ENCODE measurements at regions not wholly inside any gene's neighbourhood (a gene's known extent, or its start where the extent isn't known, plus 50 kb on each side); places are given as distances from the start of the nearest gene placed in this dataset.

DNA sequence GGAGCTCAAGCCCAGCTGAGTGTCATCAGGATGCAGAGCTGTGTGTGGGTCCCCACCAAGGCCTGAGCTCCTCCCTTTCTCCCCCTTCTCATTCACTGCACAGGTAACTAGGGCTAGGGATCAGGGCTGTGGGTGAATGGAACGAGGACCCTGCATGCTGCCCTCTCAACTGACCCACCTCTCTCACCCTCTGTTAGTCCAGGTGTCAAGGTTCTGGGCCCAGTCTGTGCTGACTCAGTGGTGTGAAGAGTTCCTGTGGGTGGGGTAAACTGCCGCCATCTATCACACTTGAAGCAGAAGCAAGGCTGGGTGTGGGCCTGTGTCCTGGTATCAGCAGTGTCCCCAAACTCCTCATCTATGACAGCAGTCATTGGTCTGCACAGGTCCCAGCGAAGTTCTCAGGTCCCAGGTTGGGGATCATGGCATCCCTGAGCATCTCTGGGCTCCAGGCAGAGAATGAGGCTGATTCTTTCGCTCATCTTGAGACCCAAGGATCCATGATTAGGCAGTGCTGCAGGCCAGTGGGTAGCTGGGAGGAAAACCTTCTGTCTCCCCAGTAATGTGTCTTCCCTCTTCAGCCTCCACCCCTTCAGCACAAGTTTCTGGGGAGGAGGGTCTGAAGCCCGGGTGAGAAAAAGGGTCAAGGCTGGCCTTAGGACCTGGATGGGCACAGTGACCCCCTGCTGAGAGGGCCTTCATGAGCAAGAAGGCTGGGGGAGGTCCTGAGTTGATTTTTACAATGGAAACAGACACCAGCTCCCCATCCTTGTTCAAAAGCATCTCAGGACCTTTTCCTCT, 109.8 kb downstream of the ZNF280B start:
- Mint-ChIP-seq H3K4me1 (no peaks in the 10 kb centered on the region), H3K9me3 (no peaks in the 10 kb centered on the region), H3K4me3 (no peak overlapping the region), H3K36me3 (no peaks in the 10 kb centered on the region), H3K27me3 (peaks cover 19% of the 10 kb centered on the region), H3K27ac (no peak overlapping the region)
- H3K36me3 ChIP-seq (ENCODE audit: control insufficient read depth, insufficient read depth, low read length): no peaks in the 10 kb centered on the region
- H3K4me1 ChIP-seq (ENCODE audit: control insufficient read depth, insufficient read depth, low read length, poor library complexity, severe bottlenecking): no peaks in the 10 kb centered on the region
- no peak overlapping the region for H3K4me3 ChIP-seq (ENCODE audit: low read depth, low read length)
- DNase-seq (no peak), ATAC-seq (ENCODE audit: low read depth in 2 of 2) (no peak)
- H3K27me3 ChIP-seq (ENCODE audit: control insufficient read depth, insufficient read depth, low read length): peaks cover 7% of the 10 kb centered on the region
- H3K9me3 ChIP-seq (ENCODE audit: control insufficient read depth in 2 of 2, low read length in 2 of 2): no peaks in the 10 kb centered on the region
- no peak overlapping the region for H3K27ac ChIP-seq (ENCODE audit: insufficient read depth, low read length, poor library complexity, severe bottlenecking)

DNA sequence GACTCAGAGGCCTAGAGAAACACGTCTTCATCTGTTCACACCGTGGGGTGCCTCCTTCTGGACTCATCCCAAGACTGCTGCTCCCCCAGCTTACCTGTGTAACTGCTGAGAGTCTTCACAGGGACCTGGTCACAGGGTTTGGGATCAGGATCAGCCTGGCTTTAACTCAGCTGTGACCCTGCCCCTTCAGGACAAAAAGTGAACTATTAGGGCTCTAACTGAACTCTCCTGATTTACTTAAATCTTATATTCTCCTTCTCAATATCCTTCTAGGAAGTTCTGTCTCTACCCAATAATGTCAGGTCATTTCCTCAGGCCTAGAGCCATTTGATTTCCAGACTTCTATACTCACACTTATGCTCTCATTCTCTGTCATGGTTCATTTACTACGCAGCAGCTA, 108.4 kb downstream of the ZNF280B start:
- DNase-seq (no peak), ATAC-seq (ENCODE audit: low read depth in 2 of 2) (no peak)
- no peak overlapping the region for H3K27ac ChIP-seq (ENCODE audit: insufficient read depth, low read length, poor library complexity, severe bottlenecking)
- no peaks in the 10 kb centered on the region for H3K36me3 ChIP-seq (ENCODE audit: control insufficient read depth, insufficient read depth, low read length)
- H3K9me3 ChIP-seq (ENCODE audit: control insufficient read depth in 2 of 2, low read length in 2 of 2): no peaks in the 10 kb centered on the region
- H3K27ac Mint-ChIP-seq: no peak overlapping the region
- no peaks in the 10 kb centered on the region for H3K9me3 Mint-ChIP-seq
- no peaks in the 10 kb centered on the region for H3K4me1 Mint-ChIP-seq
- peaks cover 19% of the 10 kb centered on the region for H3K27me3 Mint-ChIP-seq
- H3K4me3 Mint-ChIP-seq: no peak overlapping the region
- H3K4me3 ChIP-seq (ENCODE audit: low read depth, low read length): no peak overlapping the region
- peaks cover 7% of the 10 kb centered on the region for H3K27me3 ChIP-seq (ENCODE audit: control insufficient read depth, insufficient read depth, low read length)
- H3K4me1 ChIP-seq (ENCODE audit: control insufficient read depth, insufficient read depth, low read length, poor library complexity, severe bottlenecking): no peaks in the 10 kb centered on the region
- no peaks in the 10 kb centered on the region for H3K36me3 Mint-ChIP-seq

DNA sequence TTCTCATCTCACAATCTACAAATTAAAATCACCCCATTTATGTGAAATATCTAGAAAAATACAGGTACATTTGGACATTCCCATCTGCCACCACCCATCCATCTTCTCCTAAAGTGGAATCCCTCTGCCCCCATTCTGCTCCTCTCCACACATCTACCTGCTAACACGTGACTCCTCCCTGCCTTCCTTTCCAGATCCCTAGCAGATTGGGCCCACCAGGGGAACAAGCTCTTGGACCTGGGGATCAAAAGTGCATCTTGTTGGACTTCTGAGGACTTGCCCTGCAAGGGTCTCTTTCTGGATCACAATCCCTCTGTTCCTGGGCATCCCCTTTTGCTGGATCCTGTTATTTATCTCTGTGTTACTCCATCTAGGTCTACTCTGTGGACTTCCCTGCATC, 107.6 kb downstream of the ZNF280B start:
- H3K27ac Mint-ChIP-seq: peak overlapping the region in 1 of 3 donors; percentile 1
- H3K4me1 Mint-ChIP-seq: no peaks in the 10 kb centered on the region
- Histone ChIP-seq H3K27ac (ENCODE audit: insufficient read depth, low read length, poor library complexity, severe bottlenecking) (no peak overlapping the region), H3K4me3 (ENCODE audit: low read depth, low read length) (no peak overlapping the region), H3K36me3 (ENCODE audit: control insufficient read depth, insufficient read depth, low read length) (no peaks in the 10 kb centered on the region), H3K9me3 (ENCODE audit: control insufficient read depth in 2 of 2, low read length in 2 of 2) (no peaks in the 10 kb centered on the region), H3K27me3 (ENCODE audit: control insufficient read depth, insufficient read depth, low read length) (peaks cover 4% of the 10 kb centered on the region), H3K4me1 (ENCODE audit: control insufficient read depth, insufficient read depth, low read length, poor library complexity, severe bottlenecking) (no peaks in the 10 kb centered on the region)
- ATAC-seq (ENCODE audit: low read depth in 2 of 2): no peak
- H3K36me3 Mint-ChIP-seq: no peaks in the 10 kb centered on the region
- no peaks in the 10 kb centered on the region for H3K9me3 Mint-ChIP-seq
- H3K4me3 Mint-ChIP-seq: no peak overlapping the region
- DNase-seq: no peak
- H3K27me3 Mint-ChIP-seq: peaks cover 19% of the 10 kb centered on the region

DNA sequence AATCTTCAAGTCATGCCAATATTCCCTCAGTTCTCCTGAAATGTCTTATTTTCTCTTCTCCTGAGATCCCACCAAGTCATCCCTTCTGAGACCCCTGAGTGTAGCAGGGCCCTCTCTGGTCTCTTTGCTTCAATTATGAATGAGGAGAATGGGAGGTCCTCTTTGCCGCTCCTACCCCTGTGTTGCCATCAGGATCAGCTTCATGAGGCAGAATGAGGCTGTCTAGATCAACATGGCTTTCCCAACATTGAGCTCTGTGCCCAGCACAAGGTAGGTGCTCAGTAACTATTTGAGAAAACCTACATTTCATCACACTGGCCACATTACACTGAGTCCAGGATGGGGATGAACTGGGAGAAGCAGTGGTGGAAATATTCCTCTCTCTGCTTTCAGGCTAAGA, 107.2 kb downstream of the ZNF280B start:
- no peaks in the 10 kb centered on the region for H3K4me1 ChIP-seq (ENCODE audit: control insufficient read depth, insufficient read depth, low read length, poor library complexity, severe bottlenecking)
- no peaks in the 10 kb centered on the region for H3K9me3 ChIP-seq (ENCODE audit: control insufficient read depth in 2 of 2, low read length in 2 of 2)
- peak overlapping the region in 1 of 3 donors; percentile 1 for H3K27ac Mint-ChIP-seq
- H3K4me3 ChIP-seq (ENCODE audit: low read depth, low read length): no peak overlapping the region
- no peaks in the 10 kb centered on the region for H3K4me1 Mint-ChIP-seq
- no peak overlapping the region for H3K27ac ChIP-seq (ENCODE audit: insufficient read depth, low read length, poor library complexity, severe bottlenecking)
- H3K4me3 Mint-ChIP-seq: no peak overlapping the region
- H3K36me3 ChIP-seq (ENCODE audit: control insufficient read depth, insufficient read depth, low read length): no peaks in the 10 kb centered on the region
- no peak for ATAC-seq (ENCODE audit: low read depth in 2 of 2)
- H3K9me3 Mint-ChIP-seq: no peaks in the 10 kb centered on the region
- H3K36me3 Mint-ChIP-seq: no peaks in the 10 kb centered on the region
- no peak for DNase-seq
- H3K27me3 Mint-ChIP-seq: peaks cover 19% of the 10 kb centered on the region
- H3K27me3 ChIP-seq (ENCODE audit: control insufficient read depth, insufficient read depth, low read length): peaks cover 4% of the 10 kb centered on the region

DNA sequence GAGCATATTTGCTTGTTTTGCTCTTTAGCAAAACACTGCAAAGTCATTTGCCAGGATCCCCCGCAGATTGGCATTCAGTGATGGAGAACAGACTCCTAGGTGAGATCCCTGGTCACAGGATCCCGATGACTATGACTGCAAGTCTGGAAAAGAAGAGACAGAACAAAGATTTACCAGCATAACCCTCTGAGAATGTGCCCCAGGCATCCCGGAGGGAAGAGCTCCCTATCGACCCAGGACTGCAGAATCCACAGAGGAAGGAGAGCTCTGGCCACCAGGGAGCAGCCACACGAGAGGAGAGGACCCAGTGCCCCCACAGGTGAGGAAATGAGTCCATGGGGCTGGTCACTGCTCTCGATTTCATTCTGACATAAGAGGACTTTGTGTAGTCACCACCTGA, 105.2 kb downstream of the ZNF280B start:
- no peak for ATAC-seq (ENCODE audit: low read depth in 2 of 2)
- Mint-ChIP-seq H3K4me3 (no peak overlapping the region), H3K9me3 (peaks cover 0 to under 1% (median 0%) of the 10 kb centered on the region in 7 donors), H3K36me3 (no peaks in the 10 kb centered on the region), H3K27me3 (peaks cover 11% of the 10 kb centered on the region), H3K27ac (no peak overlapping the region), H3K4me1 (no peaks in the 10 kb centered on the region)
- Histone ChIP-seq H3K27me3 (ENCODE audit: control insufficient read depth, insufficient read depth, low read length) (peaks cover under 1% of the 10 kb centered on the region), H3K4me3 (ENCODE audit: low read depth, low read length) (no peak overlapping the region), H3K36me3 (ENCODE audit: control insufficient read depth, insufficient read depth, low read length) (no peaks in the 10 kb centered on the region), H3K27ac (ENCODE audit: insufficient read depth, low read length, poor library complexity, severe bottlenecking) (no peak overlapping the region), H3K9me3 (ENCODE audit: control insufficient read depth in 2 of 2, low read length in 2 of 2) (no peaks in the 10 kb centered on the region), H3K4me1 (ENCODE audit: control insufficient read depth, insufficient read depth, low read length, poor library complexity, severe bottlenecking) (no peaks in the 10 kb centered on the region)
- DNase-seq: no peak

DNA sequence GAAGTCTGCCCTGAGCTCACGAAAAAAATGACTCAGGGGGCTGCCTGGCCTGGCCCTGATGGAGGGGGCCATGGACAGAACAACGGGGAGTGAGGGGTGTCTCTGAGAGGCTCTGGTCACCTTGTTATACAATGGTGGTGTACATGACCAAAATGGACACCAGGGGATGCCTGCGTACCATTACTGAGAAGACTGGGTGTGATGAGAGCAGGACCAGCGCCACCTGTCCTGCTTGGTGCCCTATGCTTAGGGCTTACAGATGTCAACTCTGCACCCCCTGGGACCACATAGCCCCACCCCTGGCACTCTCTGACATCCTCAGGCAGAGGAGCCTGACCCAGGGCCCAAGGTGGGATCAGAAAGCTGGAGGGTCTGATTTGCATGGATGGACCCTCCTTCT, 104.8 kb downstream of the ZNF280B start:
- Histone ChIP-seq H3K9me3 (ENCODE audit: control insufficient read depth in 2 of 2, low read length in 2 of 2) (no peaks in the 10 kb centered on the region), H3K4me1 (ENCODE audit: control insufficient read depth, insufficient read depth, low read length, poor library complexity, severe bottlenecking) (no peaks in the 10 kb centered on the region), H3K36me3 (ENCODE audit: control insufficient read depth, insufficient read depth, low read length) (no peaks in the 10 kb centered on the region), H3K27me3 (ENCODE audit: control insufficient read depth, insufficient read depth, low read length) (peaks cover 3% of the 10 kb centered on the region), H3K27ac (ENCODE audit: insufficient read depth, low read length, poor library complexity, severe bottlenecking) (no peak overlapping the region), H3K4me3 (ENCODE audit: low read depth, low read length) (no peak overlapping the region)
- H3K36me3 Mint-ChIP-seq: no peaks in the 10 kb centered on the region
- no peak overlapping the region for H3K4me3 Mint-ChIP-seq
- no peaks in the 10 kb centered on the region for H3K4me1 Mint-ChIP-seq
- H3K27me3 Mint-ChIP-seq: peaks cover 14% of the 10 kb centered on the region
- DNase-seq: no peak
- H3K9me3 Mint-ChIP-seq: peaks cover 0 to 2% (median 0%) of the 10 kb centered on the region in 7 donors
- ATAC-seq (ENCODE audit: low read depth in 2 of 2): no peak
- H3K27ac Mint-ChIP-seq: no peak overlapping the region

- Mint-ChIP-seq H3K36me3 (no peaks in the 10 kb centered on the region), H3K27ac (no peak overlapping the region), H3K9me3 (peaks cover 0 to 2% (median 0%) of the 10 kb centered on the region in 7 donors), H3K4me3 (no peak overlapping the region), H3K27me3 (peaks cover 15% of the 10 kb centered on the region), H3K4me1 (no peaks in the 10 kb centered on the region)
- ATAC-seq (ENCODE audit: low read depth in 2 of 2) (no peak), DNase-seq (no peak)
- H3K27me3 ChIP-seq (ENCODE audit: control insufficient read depth, insufficient read depth, low read length): peaks cover 3% of the 10 kb centered on the region
- no peaks in the 10 kb centered on the region for H3K36me3 ChIP-seq (ENCODE audit: control insufficient read depth, insufficient read depth, low read length)
- no peak overlapping the region for H3K4me3 ChIP-seq (ENCODE audit: low read depth, low read length)
- H3K4me1 ChIP-seq (ENCODE audit: control insufficient read depth, insufficient read depth, low read length, poor library complexity, severe bottlenecking): no peaks in the 10 kb centered on the region
- H3K9me3 ChIP-seq (ENCODE audit: control insufficient read depth in 2 of 2, low read length in 2 of 2): no peaks in the 10 kb centered on the region
- no peak overlapping the region for H3K27ac ChIP-seq (ENCODE audit: insufficient read depth, low read length, poor library complexity, severe bottlenecking)
These were observed 103.8 kb downstream of the ZNF280B start for GRCh38 chr22:22404598-22405284.
